Suprapubic skin (tissue), 4 donors: ENCODE measurements at regions not wholly inside any gene's neighbourhood (a gene's known extent, or its start where the extent isn't known, plus 50 kb on each side); places are given as distances from the start of the nearest gene placed in this dataset.

Experiments used
- EP300 ChIP-seq: sonication (generic); formaldehyde crosslinking; IDR thresholded peaks from one replicate; pipeline ENCODE4 v1.6.1; 2017; ENCODE audit warnings: antibody characterized with exemption
- POLR2A ChIP-seq, 2 donors: fragments of 450-650 bp; IDR thresholded peaks; one replicate each; pipeline ENCODE4 v1.6.1; 2017; ENCODE audit warnings: antibody characterized with exemption in 2 of 2, mild to moderate bottlenecking in 2 of 2, moderate library complexity in 2 of 2
- POLR2AphosphoS5 ChIP-seq, 3 donors: sonication (generic); formaldehyde crosslinking; IDR thresholded peaks; one replicate each; pipeline ENCODE4 v1.6.1; 2017; ENCODE audit warnings: antibody characterized with exemption in 3 of 3
- TF ChIP-seq, protein P1 (sequence below), 2 donors: fragments of 200-600 bp in 1 of 2; fragments of 450-650 bp in 1 of 2; sonication (generic) in 1 of 2; IDR thresholded peaks; one replicate each; pipeline ENCODE4 v1.5.1; 2016 to 2019; ENCODE audit warnings: antibody characterized with exemption in 2 of 2, mild to moderate bottlenecking in 1 of 2, moderate library complexity in 1 of 2

DNA sequence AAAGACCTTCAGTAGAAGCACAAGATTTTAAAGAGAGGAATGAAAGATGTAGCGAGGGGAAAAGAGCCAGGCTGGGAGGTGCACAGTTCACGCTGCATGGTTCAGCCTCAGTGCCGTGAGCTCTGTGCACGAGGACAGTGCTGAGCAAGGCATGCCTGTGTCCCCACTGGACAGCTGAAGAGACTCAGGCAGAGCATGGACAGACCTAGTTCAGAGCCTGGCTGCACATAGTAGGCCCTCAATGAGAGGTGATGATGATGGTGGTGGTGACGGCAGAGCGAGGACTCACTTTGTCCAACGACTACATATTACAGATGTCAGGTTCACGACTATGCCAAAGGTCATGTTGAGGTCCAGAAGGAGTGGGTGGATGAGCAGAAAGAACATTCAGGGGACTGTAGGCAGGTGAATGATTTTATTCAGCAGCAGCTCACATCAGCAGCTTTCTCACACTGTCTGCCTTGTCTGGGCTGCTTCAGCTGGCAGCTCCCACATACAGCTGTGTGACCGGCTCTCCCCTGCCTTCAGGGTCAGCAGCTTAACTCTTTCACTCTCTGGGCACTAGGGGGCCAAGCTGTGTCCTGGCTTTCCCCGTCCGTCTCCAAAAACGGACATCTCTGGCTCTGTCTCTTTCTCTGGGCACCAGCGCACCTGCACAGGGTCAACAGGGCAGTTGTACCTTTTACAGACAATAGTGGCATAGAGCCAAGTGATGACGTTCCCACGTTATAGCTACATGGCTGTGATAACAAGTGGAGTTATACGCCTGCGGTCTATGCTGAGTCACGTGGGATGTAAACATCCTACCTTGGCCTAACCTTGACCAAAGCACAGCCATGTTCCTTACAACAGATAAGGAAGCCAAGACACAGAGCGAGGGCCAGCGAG, 83.4 kb upstream of the KCNK12 start:
- no peak for TF ChIP-seq EP300
- TF ChIP-seq, protein P1, sequence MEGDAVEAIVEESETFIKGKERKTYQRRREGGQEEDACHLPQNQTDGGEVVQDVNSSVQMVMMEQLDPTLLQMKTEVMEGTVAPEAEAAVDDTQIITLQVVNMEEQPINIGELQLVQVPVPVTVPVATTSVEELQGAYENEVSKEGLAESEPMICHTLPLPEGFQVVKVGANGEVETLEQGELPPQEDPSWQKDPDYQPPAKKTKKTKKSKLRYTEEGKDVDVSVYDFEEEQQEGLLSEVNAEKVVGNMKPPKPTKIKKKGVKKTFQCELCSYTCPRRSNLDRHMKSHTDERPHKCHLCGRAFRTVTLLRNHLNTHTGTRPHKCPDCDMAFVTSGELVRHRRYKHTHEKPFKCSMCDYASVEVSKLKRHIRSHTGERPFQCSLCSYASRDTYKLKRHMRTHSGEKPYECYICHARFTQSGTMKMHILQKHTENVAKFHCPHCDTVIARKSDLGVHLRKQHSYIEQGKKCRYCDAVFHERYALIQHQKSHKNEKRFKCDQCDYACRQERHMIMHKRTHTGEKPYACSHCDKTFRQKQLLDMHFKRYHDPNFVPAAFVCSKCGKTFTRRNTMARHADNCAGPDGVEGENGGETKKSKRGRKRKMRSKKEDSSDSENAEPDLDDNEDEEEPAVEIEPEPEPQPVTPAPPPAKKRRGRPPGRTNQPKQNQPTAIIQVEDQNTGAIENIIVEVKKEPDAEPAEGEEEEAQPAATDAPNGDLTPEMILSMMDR (IDR thresholded peaks at IDR 0.05): no peak
- no peak for TF ChIP-seq POLR2A (IDR thresholded peaks at IDR 0.05)
- no peak for TF ChIP-seq POLR2AphosphoS5 (IDR thresholded peaks at IDR 0.05)
